ENCODE measurements at regions not wholly inside any gene's neighbourhood (a gene's known extent, or its start where the extent isn't known, plus 50 kb on each side); places are given as distances from the start of the nearest gene placed in this dataset.
"Not testable (repeated sequence)": the region's sequence is repeated elsewhere in the genome, so short reads cannot be mapped to it uniquely, and the experiment has no call there.

DNA sequence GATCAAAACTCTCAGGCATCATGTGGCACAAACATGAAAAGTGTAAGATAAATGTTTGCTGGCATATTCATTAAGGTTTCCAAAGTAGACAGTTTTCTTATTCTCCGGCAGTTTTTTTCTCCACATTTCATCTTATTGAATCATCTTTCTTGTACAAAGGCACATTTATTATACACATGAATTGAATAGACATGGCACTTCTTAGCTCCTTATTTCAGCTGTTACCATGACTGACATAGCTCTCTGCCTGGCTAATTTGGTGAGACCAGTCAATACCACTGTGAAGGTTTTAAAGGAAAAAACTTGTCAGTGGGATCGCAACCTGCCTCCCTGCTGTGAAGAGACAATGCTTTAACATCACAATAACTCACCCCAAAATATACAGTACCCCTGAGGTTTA, 285.0 kb upstream of the PCDH20 start:
- DNase-seq = no peak

DNA sequence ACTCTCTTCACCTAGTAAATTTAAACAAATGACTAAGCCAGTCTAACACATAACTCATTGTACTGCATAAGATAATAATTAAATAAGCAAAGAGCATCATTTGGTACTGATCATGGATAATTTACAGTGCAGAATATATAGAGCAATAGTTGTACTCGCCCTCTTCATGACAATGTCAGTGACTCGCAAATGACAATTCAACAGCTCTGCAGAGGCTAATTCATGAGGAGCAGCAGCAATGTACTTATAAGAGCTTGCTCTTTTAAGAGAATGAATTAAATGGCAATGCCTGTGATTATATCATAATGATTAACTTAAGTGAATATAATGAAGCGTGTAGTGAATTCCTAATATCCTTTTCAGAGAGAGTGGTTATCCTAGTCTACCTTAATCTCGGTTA, 284.5 kb upstream of the PCDH20 start:
- DNase-seq = no peak

GRCh38 chr13:61696676-61697075, 281.0 kb upstream of the PCDH20 start:
- no peak for DNase-seq

DNA sequence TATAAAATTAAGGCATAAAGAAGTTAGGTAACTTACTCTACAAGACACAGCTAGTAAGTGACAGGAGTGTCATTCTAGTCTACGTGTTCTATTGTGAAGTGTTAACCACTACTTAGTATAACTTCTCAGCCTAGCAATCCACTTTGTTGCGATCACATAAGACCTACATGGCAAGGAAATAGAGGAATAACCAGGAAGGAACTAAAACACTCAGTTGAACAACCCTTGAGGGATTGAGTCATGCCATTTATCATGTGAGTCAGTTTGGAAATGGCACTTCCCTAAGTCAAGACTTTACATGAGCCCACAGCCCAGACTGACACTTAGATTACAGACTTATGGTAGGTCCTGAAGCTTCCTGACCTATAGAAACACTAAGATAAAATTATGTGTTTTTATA, 279.5 kb upstream of the PCDH20 start:
- DNase-seq = no peak

- no peak for DNase-seq
Measured at GRCh38 chr13:61692691-61693090, 277.0 kb upstream of the PCDH20 start.

GRCh38 chr13:61685682-61686012, 270.0 kb upstream of the PCDH20 start:
- DNase-seq = no peak

DNA sequence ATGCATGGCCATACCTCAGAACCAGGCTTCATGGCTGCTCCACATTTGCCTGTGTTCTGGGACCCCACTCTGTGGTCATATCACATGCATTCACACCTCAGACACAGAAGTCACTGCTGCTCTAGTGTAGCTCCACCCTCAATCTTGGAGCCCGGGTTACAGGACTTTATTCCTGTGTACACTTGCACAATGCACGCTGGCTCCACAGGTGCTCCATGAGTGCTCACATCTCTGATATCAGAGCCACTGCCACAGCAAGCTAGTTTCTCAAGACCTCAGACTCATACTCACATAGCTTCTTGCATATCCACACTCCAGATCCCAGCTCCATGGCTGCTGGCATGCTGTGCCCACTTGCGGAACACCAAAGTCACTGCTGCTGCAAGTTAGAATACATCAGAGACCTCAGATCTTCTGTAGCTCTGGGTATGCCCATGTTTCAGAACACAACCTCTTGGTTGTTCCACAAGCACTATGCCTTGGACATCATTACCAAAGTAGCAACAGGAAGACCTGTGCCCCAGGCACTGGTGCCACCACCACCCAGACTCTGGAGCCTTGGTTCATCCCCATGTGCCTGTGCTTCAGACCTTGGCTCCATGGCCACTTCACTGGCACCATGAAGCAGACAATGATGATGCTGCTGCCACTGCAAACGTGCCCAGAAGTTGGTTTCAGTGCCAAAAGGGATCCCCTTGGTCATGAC, 269.5 kb upstream of the PCDH20 start:
- DNase-seq = no peak

DNA sequence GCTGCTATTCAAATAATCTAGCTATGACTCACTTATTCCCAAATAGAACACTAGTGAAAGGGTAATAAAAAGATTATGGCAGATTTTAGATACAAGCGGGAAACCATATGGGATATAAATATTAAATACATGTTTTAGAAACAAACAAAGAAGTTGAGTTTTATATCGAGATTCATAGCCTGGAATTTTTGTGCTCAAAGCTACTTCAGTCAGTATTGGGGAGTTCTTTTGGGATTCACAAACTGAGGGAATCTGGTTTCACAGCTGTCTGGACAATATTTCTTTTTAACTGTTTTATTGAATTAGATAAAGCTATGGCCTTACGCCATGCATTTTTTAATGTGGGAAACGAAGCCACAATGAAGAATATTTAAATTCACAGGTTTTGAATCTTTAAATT, 257.1 kb upstream of the PCDH20 start:
- DNase-seq = no peak

DNA sequence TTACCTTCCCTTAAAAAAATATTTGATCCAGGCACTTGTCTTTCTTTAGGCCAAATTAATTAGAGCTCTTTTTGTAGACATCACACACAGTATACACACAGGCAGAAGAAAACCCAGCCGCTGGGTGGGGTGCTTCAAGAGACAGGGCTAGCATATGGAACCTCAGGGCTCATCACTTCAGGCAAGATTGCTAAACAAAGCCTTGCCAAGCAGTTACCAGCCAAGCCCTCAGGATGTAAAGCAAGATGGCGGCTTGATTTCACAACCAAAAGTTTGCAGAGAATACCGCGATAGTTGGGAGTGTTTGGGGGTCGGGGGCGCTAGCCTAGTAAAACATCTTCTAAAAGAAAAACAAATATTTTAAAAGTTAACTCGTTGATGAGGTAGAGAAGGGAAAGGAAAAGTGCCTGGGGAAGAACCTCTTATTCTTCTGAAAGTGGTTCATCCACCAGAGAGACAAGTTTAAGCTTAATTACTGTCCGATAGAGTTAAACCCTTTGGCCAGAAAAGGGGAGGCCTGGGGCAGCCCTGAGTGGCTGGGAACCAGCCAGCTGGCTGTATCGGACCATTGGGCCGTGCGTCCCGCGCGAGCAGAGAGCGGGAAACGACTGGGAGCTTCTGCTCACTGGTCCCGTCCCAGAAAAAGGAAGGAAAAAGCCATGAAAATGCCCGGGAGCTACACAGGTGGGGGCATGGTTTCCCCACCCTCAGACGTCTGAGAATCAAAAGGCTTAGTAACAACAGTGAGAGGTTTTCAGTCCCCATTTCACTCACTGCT, 254.9 kb upstream of the PCDH20 start:
- DNase-seq = no peak

- DNase-seq = no peak
Measured at GRCh38 chr13:61664801-61665705, 249.4 kb upstream of the PCDH20 start.

- no peak for DNase-seq
Measured at GRCh38 chr13:61654481-61654880, 238.8 kb upstream of the PCDH20 start.

GRCh38 chr13:61648547-61648946, 232.9 kb upstream of the PCDH20 start:
- no peak for DNase-seq

DNA sequence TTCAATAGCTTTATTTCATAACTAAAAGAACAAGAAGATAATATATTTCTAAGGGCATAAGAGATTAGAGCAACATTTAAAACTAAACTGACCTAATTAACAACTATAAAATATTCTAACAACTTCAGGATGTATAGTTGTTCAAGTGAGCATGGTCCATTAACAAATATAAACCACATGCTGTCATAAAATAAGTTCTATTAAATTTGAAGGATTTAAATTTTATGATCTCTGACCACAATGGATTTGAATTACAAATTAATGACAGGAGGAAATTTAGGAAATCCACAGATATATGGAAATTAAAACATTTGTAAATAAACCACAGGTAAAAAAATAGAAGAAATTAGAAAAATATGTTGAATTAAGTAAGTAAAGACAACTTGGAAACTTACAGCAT, 196.5 kb upstream of the PCDH20 start:
- DNase-seq = no peak

GRCh38 chr13:61608138-61608537, 192.5 kb upstream of the PCDH20 start:
- no peak for DNase-seq

GRCh38 chr13:61600360-61601033, 184.8 kb upstream of the PCDH20 start:
- no peak for DNase-seq

DNA sequence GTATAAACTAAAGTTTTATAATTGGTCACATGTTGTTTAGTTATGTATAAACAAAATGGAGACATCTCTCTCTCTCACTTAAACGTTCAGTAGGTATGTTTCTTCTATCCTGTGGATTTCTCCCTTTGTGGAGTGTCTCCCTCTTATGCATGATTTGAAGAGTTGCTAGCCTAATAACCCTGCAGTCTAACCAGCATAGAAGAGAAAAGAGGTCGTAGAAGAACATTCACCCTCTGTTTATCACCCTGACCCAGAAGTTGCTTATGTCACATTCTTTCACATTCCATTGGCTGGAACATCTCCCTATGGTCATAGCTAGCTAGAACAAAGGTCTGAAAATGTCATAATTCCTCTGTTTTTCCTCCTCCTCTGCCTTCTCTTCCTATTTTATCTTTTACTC, 176.8 kb upstream of the PCDH20 start:
- no peak for DNase-seq

DNA sequence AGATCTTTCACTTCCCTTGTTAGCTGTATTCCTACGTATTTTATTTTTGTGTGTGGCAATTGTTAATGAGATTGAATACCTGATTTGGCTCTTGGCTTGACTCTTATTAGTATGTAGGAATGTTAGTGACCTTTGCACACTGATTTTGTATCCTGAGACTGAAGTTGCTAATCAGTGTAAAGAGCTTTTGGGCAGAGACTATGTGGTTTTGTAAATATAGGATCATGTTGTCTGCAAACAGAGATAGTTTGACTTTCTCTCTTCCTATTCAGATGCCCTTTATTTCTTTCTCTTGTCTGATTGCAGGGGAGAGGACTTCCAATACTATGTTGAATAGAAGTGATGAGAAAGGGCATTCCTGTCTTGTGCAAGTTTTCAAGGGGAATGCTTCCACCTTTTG, 160.3 kb upstream of the PCDH20 start:
- no peak for DNase-seq

GRCh38 chr13:61563645-61564044, 148.0 kb upstream of the PCDH20 start:
- no peak for DNase-seq

DNA sequence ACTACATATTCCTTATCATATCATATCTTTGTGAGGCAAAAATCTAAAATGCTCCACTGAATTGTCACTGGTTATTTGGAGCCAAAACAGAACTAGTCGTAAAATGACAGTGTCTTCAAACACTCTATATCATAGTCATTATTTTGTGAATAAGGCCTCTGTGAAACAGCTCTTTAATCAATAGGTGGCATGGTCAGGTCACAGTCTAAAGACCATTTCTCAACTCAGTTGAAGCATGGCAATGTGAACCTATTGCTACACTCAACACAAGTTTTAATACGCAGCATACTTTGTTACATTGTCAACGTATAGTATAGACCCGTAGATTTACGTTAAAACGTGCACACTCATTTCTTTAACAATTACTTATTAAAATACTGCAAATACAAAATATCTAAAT, 131.3 kb upstream of the PCDH20 start:
- no peak for DNase-seq

DNA sequence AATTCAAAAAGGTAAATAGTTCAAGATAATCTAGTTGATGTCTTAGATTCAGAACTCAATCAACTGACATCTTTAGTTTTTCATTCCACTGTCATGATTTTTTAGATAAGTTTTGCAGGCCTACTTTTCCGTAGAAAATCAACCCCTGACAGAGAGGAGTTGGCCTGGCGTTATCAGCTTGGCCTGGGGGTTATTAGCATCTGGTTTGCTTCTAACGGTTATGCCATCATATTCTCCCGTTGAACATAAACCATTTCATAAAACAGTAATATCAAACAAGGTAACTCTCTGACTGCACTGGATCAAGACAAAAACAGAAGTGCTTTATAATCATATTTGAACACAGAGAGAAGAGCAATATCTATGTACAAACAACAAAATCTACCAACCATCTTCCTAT, 130.8 kb upstream of the PCDH20 start:
- no peak for DNase-seq

GRCh38 chr13:61536433-61536832, 120.8 kb upstream of the PCDH20 start:
- DNase-seq = no peak

DNA sequence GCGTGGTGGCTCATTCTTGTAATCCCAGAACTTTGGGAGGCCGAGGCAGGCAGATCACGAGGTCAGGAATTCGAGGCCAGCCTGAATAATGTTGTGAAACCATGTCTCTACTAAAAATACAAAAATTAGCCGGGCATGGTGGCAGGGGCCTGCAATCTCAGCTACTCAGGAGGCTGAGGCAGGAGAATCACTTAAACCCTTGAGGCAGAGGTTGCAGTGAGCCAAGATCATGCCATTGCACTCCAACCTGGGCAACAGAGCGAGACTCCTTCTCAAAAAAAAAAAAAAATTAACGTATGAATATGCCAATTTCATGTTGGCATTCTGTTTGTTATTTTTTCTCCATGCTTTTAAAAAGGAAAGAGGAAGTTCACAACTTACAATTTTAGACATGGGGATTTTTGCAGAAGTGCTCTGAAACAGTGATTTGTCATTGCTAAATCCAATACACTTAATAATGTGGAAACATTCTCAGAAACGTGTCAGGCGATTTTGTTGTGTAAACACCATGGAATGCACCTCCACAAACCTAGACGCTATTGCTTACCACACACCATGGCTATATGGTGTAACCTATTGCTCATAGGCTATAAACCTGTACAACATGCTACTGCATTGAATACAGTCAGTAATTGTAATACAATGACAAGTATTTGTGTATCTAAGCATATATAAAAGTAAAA, 115.9 kb upstream of the PCDH20 start:
- DNase-seq = no peak

GRCh38 chr13:61519214-61519613, 103.6 kb upstream of the PCDH20 start:
- not testable (repeated sequence) for DNase-seq

Measured in NCI-H1436 (cell line).